Muscle layer of duodenum (tissue), 2 donors: ENCODE measurements at regions not wholly inside any gene's neighbourhood (a gene's known extent, or its start where the extent isn't known, plus 50 kb on each side); places are given as distances from the start of the nearest gene placed in this dataset.

Experiments used
- H3K27ac ChIP-seq: one replicate; pipeline ENCODE4 v1.7.0; 2013; ENCODE audit warnings: mild to moderate bottlenecking, low read length
- H3K27me3 ChIP-seq: one replicate; pipeline ENCODE4 v1.7.0; 2013; ENCODE audit warnings: low read depth, mild to moderate bottlenecking, control low read depth, low read length
- H3K36me3 ChIP-seq, 2 donors: one replicate each; pipeline ENCODE4 v1.7.0; 2013; ENCODE audit warnings: low read length in 2 of 2, control low read depth in 1 of 2, mild to moderate bottlenecking in 1 of 2; ENCODE audit not compliant: insufficient read depth in 2 of 2, control insufficient read depth in 1 of 2
- H3K4me1 ChIP-seq, 2 donors: one replicate each; pipeline ENCODE4 v1.7.0; 2013; ENCODE audit warnings: low read length in 2 of 2, mild to moderate bottlenecking in 2 of 2, control low read depth in 1 of 2, moderate library complexity in 1 of 2; ENCODE audit not compliant: insufficient read depth in 2 of 2, control insufficient read depth in 1 of 2
- H3K4me3 ChIP-seq, 2 donors: one replicate each; pipeline ENCODE4 v1.7.0; 2013; ENCODE audit warnings: low read length in 2 of 2, low read depth in 1 of 2, mild to moderate bottlenecking in 1 of 2
- H3K9me3 ChIP-seq, 2 donors: one replicate each; pipeline ENCODE4 v1.7.0; 2013; ENCODE audit warnings: low read length in 2 of 2, control low read depth in 1 of 2, mild to moderate bottlenecking in 1 of 2; ENCODE audit not compliant: control insufficient read depth in 1 of 2
- donor health status: healthy.

DNA sequence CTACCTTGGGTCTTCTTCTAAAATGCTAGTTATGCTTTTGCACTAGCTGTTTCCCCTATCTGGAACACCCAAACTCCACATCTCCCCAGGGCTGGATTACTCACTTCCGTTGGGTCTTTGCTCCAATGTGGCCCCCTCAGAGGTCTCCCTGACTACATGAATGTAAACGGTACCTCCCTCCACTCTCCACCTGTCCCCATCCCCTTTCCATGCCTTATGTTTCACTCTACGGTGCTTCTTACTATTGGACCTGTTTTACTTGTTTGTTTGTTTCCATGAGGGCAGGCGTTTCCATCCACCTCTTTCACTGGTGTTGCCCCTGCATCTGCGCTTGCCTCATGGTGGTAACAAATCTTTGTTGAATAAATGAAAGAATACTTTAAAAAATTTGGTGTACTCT lies 256.4 kb downstream of the SNAPC1 start:
- Histone ChIP-seq H3K27ac (no peak overlapping the region), H3K36me3 (no peaks in the 10 kb centered on the region), H3K4me3 (no peak overlapping the region), H3K27me3 (no peaks in the 10 kb centered on the region), H3K4me1 (no peaks in the 10 kb centered on the region), H3K9me3 (no peaks in the 10 kb centered on the region)

DNA sequence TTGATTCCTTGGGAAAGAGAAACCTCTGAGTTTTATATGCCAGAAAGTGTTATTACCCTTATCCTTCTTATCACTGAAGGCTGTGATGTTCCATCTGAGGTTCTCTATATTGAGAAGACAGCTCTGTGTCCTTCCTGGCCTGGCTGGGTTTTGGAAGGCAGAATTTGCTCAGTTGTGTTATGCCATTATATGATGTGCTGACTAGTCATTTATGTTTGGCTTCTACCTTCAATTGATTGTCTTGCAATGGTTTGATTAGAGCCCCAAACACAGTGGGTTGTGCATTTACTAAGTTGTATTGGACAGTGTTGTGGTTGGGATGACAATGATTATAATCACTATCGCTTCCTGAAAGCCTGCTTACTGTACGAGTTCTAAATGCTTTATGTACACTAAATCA lies 265.7 kb downstream of the SNAPC1 start:
- Histone ChIP-seq H3K9me3 (no peaks in the 10 kb centered on the region), H3K27me3 (no peaks in the 10 kb centered on the region), H3K27ac (no peak overlapping the region), H3K4me1 (no peaks in the 10 kb centered on the region), H3K36me3 (no peaks in the 10 kb centered on the region), H3K4me3 (no peak overlapping the region)

GRCh38 chr14:62029569-62029924 lies 267.3 kb downstream of the SNAPC1 start:
- no peaks in the 10 kb centered on the region for H3K36me3 ChIP-seq
- H3K27ac ChIP-seq: no peak overlapping the region
- H3K9me3 ChIP-seq: no peaks in the 10 kb centered on the region
- no peaks in the 10 kb centered on the region for H3K4me1 ChIP-seq
- H3K4me3 ChIP-seq: no peak overlapping the region
- no peaks in the 10 kb centered on the region for H3K27me3 ChIP-seq

- Histone ChIP-seq H3K4me1 (no peaks in the 10 kb centered on the region), H3K27me3 (no peaks in the 10 kb centered on the region), H3K36me3 (no peaks in the 10 kb centered on the region), H3K4me3 (no peak overlapping the region), H3K9me3 (no peaks in the 10 kb centered on the region), H3K27ac (no peak overlapping the region)
Measured at GRCh38 chr14:62030387-62030786, 268.2 kb downstream of the SNAPC1 start.

DNA sequence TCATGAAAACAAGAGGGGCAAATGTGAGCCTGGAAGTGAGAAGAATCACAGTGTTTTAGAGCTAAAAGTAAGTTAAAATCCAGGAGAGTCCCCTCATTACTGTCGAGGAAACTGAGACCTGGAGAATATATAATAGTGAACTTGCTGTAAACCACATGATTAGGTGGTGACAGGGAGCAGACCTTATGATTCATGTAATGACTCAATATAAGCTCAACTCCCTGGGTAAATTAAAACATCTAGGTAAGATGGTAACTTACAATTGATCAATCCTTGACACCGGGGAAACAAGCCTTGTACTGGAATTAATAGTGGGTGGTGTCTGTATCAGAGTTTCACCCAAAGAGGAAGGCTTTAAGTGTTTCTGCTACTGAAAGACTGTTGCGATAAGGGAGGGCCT lies 269.3 kb downstream of the SNAPC1 start:
- Histone ChIP-seq H3K27me3 (no peaks in the 10 kb centered on the region), H3K27ac (no peak overlapping the region), H3K4me3 (no peak overlapping the region), H3K36me3 (no peaks in the 10 kb centered on the region), H3K9me3 (no peaks in the 10 kb centered on the region), H3K4me1 (no peaks in the 10 kb centered on the region)

DNA sequence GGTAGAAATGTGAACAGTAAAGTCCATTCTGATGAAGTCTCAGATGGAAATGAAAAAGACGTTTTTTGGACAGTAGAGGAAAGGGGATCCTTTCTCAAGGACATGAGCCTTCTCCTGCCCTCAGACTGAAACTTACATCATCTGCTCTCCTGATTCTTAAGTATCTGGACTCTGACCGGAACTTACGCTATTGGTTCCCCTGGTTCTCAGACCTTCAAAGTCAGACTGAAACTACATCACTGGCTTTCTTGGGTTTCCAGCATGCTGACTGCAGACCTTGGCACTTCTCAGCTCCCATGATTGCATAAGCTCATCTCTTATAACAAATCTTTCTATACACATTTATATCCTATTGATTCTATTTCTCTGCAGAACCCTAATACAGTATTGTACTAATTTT lies 291.0 kb downstream of the SNAPC1 start:
- Histone ChIP-seq H3K27me3 (no peaks in the 10 kb centered on the region), H3K4me1 (no peaks in the 10 kb centered on the region), H3K27ac (no peak overlapping the region), H3K9me3 (peaks cover 0 to 9% of the 10 kb centered on the region in 2 donors), H3K4me3 (no peak overlapping the region), H3K36me3 (no peaks in the 10 kb centered on the region)

GRCh38 chr14:62056789-62057188 lies 294.6 kb downstream of the SNAPC1 start:
- peaks cover 0 to 3% of the 10 kb centered on the region in 2 donors for H3K9me3 ChIP-seq
- H3K4me3 ChIP-seq: no peak overlapping the region
- no peaks in the 10 kb centered on the region for H3K4me1 ChIP-seq
- no peaks in the 10 kb centered on the region for H3K36me3 ChIP-seq
- no peaks in the 10 kb centered on the region for H3K27me3 ChIP-seq
- no peak overlapping the region for H3K27ac ChIP-seq

- H3K36me3 ChIP-seq: no peaks in the 10 kb centered on the region
- no peak overlapping the region for H3K4me3 ChIP-seq
- no peaks in the 10 kb centered on the region for H3K4me1 ChIP-seq
- no peak overlapping the region for H3K27ac ChIP-seq
- no peaks in the 10 kb centered on the region for H3K9me3 ChIP-seq
- no peaks in the 10 kb centered on the region for H3K27me3 ChIP-seq
Measured at GRCh38 chr14:62062645-62063044, 300.4 kb downstream of the SNAPC1 start.

DNA sequence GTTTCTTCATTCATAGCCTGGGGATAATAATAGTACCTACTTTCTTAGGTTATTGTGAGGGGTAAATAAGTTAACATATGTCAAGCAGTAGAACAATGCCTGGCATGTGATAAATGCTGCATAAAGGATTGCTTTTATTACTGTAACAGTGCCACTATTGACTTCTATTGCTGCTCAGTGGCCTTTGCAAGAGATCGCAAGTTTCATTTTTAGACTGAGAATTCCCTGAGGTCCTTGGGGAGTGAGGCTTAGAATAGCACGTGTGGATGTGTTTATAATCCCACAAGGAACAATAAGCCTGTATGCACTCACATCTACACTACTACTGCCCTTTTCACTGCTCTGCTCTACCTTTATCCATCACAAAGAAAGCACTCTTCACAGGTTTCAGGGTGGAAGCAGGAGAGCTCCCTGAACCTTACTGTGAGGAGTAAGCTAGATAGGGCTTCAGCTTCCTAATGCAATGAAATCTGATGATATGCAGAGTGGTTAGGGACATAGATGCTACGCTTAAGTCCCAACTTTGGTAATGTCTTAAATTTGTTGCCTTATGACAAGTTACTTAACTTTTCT lies 302.6 kb downstream of the SNAPC1 start:
- Histone ChIP-seq H3K36me3 (no peaks in the 10 kb centered on the region), H3K27me3 (no peaks in the 10 kb centered on the region), H3K4me3 (no peak overlapping the region), H3K27ac (no peak overlapping the region), H3K4me1 (no peaks in the 10 kb centered on the region), H3K9me3 (no peaks in the 10 kb centered on the region)

- Histone ChIP-seq H3K27ac (no peak overlapping the region), H3K27me3 (no peaks in the 10 kb centered on the region), H3K4me1 (no peaks in the 10 kb centered on the region), H3K9me3 (no peaks in the 10 kb centered on the region), H3K4me3 (no peak overlapping the region), H3K36me3 (no peaks in the 10 kb centered on the region)
Measured at GRCh38 chr14:62066304-62066703, 304.1 kb downstream of the SNAPC1 start.

DNA sequence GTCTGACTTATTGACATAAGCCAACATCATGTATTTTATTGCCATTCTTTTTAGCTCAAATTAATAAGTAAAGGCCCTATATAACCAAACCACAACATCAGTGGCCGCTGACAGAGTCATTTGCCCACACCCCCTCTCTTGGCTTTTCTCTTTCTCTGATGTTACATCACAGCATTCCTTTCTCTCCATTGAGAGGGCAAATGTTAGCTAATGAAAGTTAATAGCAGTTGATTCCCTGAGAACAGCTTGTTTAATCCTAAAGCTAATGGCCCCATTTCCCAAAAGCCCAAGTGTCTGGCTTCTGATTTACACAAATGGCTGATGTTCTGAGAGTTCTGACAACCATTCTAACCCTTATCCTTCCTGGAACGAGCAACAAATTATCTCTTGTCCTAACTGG lies 308.8 kb downstream of the SNAPC1 start:
- H3K4me3 ChIP-seq: no peak overlapping the region

GRCh38 chr14:62076368-62076767 lies 314.1 kb downstream of the SNAPC1 start:
- no peaks in the 10 kb centered on the region for H3K36me3 ChIP-seq
- no peak overlapping the region for H3K4me3 ChIP-seq
- no peaks in the 10 kb centered on the region for H3K9me3 ChIP-seq
- no peak overlapping the region for H3K27ac ChIP-seq
- H3K4me1 ChIP-seq: no peaks in the 10 kb centered on the region
- no peaks in the 10 kb centered on the region for H3K27me3 ChIP-seq

More for the DNA sequence above, 308.8 kb downstream of the SNAPC1 start:
- Histone ChIP-seq H3K4me1 (no peaks in the 10 kb centered on the region), H3K27ac (no peak overlapping the region), H3K9me3 (no peaks in the 10 kb centered on the region), H3K27me3 (no peaks in the 10 kb centered on the region), H3K36me3 (no peaks in the 10 kb centered on the region)
